Activated T-cell treated with anti-CD3 and anti-CD28 coated beads for 4 hours (primary cell): ENCODE measurements at regions not wholly inside any gene's neighbourhood (a gene's known extent, or its start where the extent isn't known, plus 50 kb on each side); places are given as distances from the start of the nearest gene placed in this dataset.
"Not testable (repeated sequence)": the region's sequence is repeated elsewhere in the genome, so short reads cannot be mapped to it uniquely, and the experiment has no call there.

ENCODE experiments used
- DNase-seq: peaks from one replicate; pipeline ENCODE4 v3.0.0-alpha.2; 2020

GRCh38 chr1:239204401-239204800 lies 182.0 kb upstream of the CHRM3 start:
- no peak for DNase-seq

DNA sequence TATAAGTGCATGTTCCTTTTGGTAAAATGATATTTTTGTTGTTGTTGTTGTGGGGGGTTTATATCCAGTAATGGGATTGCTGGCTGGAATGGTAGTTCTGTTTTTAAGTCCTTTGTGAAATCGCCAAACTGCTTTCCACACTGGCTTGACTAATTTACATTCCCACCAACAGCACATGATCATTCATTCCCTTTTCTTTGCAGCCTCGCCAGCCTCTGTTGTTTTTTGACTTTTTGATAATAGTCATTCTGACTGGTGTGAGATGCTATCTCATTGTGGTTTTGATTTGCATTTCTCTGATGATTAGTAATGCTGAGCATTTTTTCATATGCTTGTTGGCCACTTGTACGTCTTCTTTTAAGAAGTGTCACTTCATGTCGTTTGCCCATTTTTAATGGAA lies 188.5 kb upstream of the CHRM3 start:
- no peak for DNase-seq

- DNase-seq = no peak
These were observed 196.3 kb upstream of the CHRM3 start for GRCh38 chr1:239189998-239190512.

GRCh38 chr1:239186487-239186886 lies 199.9 kb upstream of the CHRM3 start:
- DNase-seq = no peak

GRCh38 chr1:239185245-239185619 lies 201.1 kb upstream of the CHRM3 start:
- no peak for DNase-seq

DNA sequence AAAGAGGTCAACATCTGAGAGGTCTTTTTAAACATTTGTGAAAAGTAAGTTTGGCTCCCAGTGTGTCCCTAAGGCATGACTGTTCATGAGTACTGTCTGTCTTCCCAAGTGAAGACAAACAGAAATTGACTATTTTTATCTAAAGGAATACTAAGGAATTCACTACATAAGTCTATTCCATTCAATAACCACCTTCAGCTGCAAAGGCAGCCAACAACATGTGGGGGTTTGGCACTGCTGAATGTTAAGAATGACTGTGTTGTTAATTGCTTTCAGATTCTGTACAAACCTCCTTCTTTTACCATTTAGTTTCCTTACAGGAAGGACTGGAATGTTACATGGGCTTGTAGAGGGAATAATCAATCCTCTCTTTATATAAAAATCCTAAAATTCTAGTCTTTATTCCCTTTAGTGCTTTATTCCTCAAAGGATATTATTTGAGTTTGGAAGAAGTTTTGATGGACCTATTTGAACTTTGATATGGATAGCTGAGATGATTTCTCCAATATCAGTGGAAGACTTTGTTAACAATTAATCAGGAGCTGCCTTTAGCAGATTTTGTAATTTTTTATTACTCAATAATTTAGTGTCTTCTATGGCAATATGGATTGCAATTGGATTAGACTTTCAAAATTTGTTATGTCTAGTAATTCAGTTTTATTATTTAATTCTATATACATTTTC lies 201.7 kb upstream of the CHRM3 start:
- no peak for DNase-seq

GRCh38 chr1:239178961-239179360 lies 207.4 kb upstream of the CHRM3 start:
- DNase-seq = no peak

GRCh38 chr1:239174880-239175279 lies 211.5 kb upstream of the CHRM3 start:
- DNase-seq = no peak

DNA sequence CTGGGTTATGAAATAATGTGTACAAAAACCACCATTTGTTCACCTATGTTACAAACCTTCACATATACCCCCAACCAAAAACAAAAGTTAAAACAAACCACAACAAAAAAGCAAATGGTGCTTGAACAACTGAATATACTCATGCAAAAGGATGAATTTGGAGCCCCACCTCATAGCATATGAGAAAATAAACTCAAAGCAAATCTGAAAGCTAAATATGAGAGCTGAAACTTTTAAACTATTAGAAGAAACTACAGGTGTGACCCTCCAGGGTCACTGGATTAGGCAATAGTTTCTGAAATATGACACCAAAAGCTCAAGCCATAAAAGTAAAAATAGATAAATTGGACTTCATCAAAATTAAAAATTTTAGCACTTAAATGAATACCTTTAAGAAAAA lies 215.5 kb upstream of the CHRM3 start:
- no peak for DNase-seq

- DNase-seq = no peak
These were observed 217.1 kb upstream of the CHRM3 start for GRCh38 chr1:239169276-239169675.

GRCh38 chr1:239164451-239165180 lies 221.8 kb upstream of the CHRM3 start:
- no peak for DNase-seq

DNA sequence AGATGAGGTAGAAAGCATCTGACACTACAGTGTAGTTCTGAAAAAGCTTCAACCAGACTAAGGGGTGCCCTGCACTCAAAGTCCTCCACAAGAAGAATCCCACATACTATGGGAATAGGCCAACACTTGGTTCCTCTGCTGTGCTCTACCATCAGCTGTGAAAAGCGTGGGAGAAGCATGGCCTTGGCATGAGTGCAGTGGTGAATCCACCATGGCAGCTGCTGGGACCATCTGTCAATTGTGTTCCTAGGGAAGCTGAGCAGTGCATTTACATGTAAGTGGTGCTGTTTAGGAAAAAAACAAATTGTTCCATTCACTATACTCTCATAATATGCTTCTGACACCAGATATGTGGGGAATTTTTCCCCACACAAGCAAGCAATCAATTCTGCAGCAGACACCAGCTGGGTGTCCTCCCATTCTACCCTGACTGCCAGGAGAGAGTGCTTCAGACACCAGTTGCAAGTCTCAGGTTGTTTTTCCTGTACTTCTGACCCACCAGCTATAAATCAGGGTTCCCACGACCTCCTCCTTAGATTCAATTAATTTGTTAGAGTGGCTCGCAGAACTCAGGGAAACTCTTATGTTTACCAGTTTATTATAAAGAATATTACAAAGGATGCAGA lies 230.8 kb upstream of the CHRM3 start:
- DNase-seq = no peak

DNA sequence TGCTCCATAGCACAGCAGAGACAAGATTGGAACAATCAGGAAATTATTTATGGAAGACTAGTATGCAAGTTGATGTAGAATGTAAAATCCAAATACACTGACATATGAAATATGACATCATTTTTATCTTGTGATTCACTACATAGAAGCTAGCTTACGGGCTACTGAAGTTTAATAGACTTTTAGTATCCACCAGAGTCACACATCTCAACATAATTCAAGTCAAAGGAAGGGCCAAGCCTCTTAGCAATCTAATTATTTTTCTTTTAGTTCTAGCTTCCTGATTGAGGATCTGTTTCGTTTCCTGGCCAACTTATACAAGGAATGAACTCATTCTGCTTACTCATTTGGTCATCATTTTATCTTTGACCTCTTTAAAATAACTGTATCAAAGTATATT lies 234.4 kb upstream of the CHRM3 start:
- no peak for DNase-seq

- DNase-seq = no peak
These were observed 245.4 kb upstream of the CHRM3 start for GRCh38 chr1:239140968-239141367.

DNA sequence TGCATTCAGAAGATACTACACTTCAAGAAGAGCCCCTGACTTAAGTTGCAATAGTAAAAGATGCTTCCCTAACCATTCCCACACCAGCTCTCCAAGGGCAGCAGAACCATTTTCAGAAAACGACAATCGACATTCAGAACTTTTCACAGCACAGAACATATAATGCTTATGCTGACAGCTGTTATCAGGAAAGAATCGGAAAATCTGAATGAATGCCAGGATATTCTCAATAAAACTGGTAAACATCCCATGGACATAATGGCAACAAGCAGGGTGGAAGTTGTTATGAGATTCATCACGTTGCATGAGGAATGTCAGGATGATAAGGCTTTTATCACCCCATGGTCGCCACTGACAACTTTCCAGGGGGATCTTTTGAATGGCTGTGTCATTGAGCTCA lies 246.6 kb upstream of the CHRM3 start:
- no peak for DNase-seq

DNA sequence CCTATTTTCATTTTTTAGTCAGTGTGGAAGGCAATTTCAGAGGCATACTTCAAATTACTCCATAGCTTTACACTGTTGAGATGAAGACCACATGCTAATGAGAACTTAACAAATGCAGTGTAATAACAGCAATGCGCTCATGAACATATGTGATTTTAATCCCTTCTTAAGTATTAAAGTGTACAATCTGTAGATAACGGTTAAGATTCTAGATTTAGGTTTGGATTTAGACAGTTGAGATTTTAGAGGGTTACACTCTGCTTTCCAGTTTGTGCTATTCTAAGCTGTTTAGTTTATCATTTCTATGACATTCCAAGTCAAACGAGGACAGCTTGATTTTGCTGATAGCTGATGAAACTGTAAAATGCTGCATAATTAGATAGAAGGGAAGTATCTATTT lies 257.8 kb upstream of the CHRM3 start:
- DNase-seq = no peak

- DNase-seq = no peak
These were observed 259.5 kb upstream of the CHRM3 start for GRCh38 chr1:239126884-239127283.

GRCh38 chr1:239125893-239126292 lies 260.5 kb upstream of the CHRM3 start:
- no peak for DNase-seq

DNA sequence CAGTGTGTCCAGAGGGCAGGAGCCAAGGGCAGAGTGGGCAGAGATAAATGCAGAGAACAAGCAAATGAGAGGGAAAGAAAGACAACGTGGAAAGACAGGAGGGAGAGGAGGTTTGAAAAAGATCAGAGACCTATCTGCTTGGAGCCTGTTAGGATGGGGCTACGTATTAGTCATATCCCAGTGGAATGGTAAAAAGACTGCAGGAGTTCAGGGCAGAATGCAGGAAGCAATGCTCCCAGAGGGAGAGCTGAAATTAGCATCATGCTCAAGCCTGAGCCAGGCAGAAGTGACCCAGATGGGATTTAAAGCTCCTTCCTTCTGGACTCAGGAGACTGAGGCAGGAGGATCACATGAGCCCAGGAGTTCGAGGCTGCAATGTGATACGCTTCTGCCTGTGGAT lies 261.3 kb upstream of the CHRM3 start:
- no peak for DNase-seq

GRCh38 chr1:239123260-239123659 lies 263.1 kb upstream of the CHRM3 start:
- no peak for DNase-seq

DNA sequence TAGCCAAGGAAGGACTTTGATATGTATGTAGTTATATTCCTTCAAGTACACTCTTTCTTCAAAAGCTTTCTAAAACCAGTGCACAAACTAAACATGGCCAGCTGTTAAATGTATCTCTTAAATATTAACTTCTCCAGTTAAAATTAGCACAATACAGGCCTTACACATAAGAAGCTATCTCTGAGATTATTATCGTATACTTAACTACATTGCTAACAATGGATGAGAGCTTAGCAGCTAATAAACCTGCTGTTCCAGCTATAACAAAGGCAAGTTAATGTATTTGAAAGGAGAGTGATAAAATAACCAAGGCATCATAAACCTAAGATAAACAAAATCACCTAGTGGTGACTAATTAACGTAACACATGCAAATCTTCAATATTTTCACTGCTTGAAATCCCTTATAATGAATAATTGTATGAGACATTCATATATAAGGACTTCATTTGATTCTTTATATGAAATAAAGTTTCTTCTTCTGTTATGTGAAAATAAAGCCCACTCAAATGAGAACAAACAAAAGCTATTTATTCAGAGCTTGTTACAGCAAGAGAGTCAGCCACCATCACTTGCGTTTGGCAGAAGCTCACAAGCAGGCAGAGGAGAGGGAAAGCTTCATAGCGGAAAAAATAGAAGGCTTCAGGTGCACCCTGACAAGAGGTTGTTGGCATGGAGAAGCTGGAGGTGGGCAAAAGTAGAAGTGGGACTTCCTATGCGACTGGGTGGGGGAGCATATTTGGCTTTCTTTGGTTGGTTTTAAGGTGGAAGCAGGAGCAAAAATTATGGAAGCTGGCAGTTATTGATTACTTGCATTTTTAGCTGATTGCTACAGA lies 274.1 kb upstream of the CHRM3 start:
- DNase-seq = no peak

GRCh38 chr1:239107676-239108075 lies 278.7 kb upstream of the CHRM3 start:
- no peak for DNase-seq

- not testable (repeated sequence) for DNase-seq
These were observed 279.7 kb upstream of the CHRM3 start for GRCh38 chr1:239106689-239107088.
